GM23248 (cell line): ENCODE measurements at regions not wholly inside any gene's neighbourhood (a gene's known extent, or its start where the extent isn't known, plus 50 kb on each side); places are given as distances from the start of the nearest gene placed in this dataset.

Source experiments
- EZH2 ChIP-seq: fragments of 200-600 bp; sonication (generic); IDR thresholded peaks from 2 replicates; pipeline ENCODE4 v1.6.1; 2018; ENCODE audit warnings: antibody characterized with exemption, mild to moderate bottlenecking; ENCODE audit not compliant: insufficient read depth, poor library complexity, severe bottlenecking
- EZH2phosphoT487 ChIP-seq: fragments of 200-600 bp; sonication (generic); IDR thresholded peaks from 2 replicates; pipeline ENCODE4 v1.6.1; 2018; ENCODE audit warnings: antibody characterized with exemption, moderate library complexity, mild to moderate bottlenecking, low read depth; ENCODE audit not compliant: insufficient read depth

DNA sequence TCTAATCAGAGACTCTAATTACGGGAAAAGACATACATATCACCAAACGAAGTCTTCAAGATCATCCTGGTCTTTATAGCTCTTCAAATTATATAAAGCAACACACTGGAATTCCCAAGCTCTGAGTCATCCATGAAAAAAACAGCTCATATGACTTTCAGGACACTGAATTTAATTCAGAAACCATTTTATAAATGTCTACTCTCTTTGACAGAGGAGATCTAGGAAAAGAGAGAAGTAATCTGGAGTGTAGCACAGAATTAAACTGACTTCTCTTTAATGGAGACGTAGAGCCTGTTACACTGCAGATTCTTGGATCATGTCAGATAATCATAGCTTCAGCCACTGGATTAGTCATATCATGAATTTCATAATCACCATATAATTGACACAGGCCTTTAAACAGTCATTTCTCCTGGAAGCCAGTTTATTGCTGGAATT lies 86.8 kb upstream of the WSB1 start:
- TF ChIP-seq EZH2 (no peak), EZH2phosphoT487 (no peak)
